ENCODE measurements at regions not wholly inside any gene's neighbourhood (a gene's known extent, or its start where the extent isn't known, plus 50 kb on each side); places are given as distances from the start of the nearest gene placed in this dataset.

DNA sequence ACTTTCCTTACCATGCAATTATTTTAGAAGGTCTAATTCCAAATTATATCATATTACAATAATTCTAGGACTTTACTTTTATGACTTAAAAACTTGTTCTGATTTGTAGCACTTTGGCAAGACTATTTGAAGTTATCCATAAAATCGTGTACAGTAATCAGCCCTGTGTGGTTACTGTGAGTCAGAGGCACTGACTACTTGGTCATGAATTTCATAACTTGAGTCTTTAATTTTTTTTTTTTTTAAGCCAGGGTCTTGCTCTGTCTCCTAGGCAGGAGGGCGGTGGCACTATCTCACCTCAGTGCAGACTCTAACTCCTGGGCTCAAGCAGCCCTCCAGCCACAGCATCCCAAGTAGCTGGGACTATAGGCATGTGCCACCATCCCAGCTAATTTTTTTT lies 1319.2 kb upstream of the SLC10A2 start:
- TF ChIP-seq GATA3 (IDR thresholded peaks at IDR 0.05; ENCODE audit: low read depth, low read length), result no peak
- TF ChIP-seq GATA2 (IDR thresholded peaks at IDR 0.05; ENCODE audit: low read depth, low read length), result no peak

Measured in SH-SY5Y (cell line).